CD14-positive monocyte (primary cell): ENCODE measurements at regions not wholly inside any gene's neighbourhood (a gene's known extent, or its start where the extent isn't known, plus 50 kb on each side); places are given as distances from the start of the nearest gene placed in this dataset.

Experiments
- DNase-seq, 3 donors: peaks; one replicate each; pipeline ENCODE4 v3.0.0-alpha.2; 2011 to 2022
- H2AFZ ChIP-seq: 2 replicates; pipeline ENCODE4 v1.6.0; 2012; ENCODE audit warnings: mild to moderate bottlenecking, low read depth, low read length, inconsistent platforms; ENCODE audit not compliant: insufficient read depth, poor library complexity, severe bottlenecking
- H3K27ac ChIP-seq, 2 donors: 1 replicate in 1 of 2; 2 replicates in 1 of 2; pipeline ENCODE4 v1.5.1; 2012 to 2013; ENCODE audit warnings: low read length in 2 of 2, control low read depth in 1 of 2, inconsistent platforms in 1 of 2, low read depth in 1 of 2, mild to moderate bottlenecking in 1 of 2
- H3K27me3 ChIP-seq, 2 donors: one replicate each; pipeline versions ENCODE4 v1.6.0 to v1.6.1; 2011 to 2013; ENCODE audit warnings: low read length in 2 of 2; ENCODE audit not compliant: control insufficient read depth in 2 of 2, insufficient read depth in 2 of 2
- H3K36me3 ChIP-seq, 2 donors: replicated peaks in 1 of 2; 1 replicate in 1 of 2; 2 replicates in 1 of 2; pipeline versions ENCODE4 v1.5.1 to v1.6.1; 2012 to 2013; ENCODE audit warnings: low read length in 2 of 2, control low read depth in 1 of 2, inconsistent platforms in 1 of 2, mild to moderate bottlenecking in 1 of 2; ENCODE audit not compliant: insufficient read depth in 2 of 2, control insufficient read depth in 1 of 2
- H3K4me1 ChIP-seq, 2 donors: 1 replicate in 1 of 2; 2 replicates in 1 of 2; pipeline versions ENCODE4 v1.5.1 to v1.6.1; 2012 to 2013; ENCODE audit warnings: low read length in 2 of 2, control low read depth in 1 of 2, inconsistent platforms in 1 of 2, mild to moderate bottlenecking in 1 of 2, moderate library complexity in 1 of 2; ENCODE audit not compliant: insufficient read depth in 2 of 2, control insufficient read depth in 1 of 2
- H3K4me2 ChIP-seq: replicated peaks from 2 replicates; pipeline ENCODE3; 2012; ENCODE audit warnings: low read length, moderate library complexity, mild to moderate bottlenecking; ENCODE audit not compliant: poor library complexity, severe bottlenecking; ENCODE audit errors: extremely low read depth
- H3K4me3 ChIP-seq, 3 experiments: fragments of 200-600 bp in 1 of 3; sonication (generic) in 1 of 3; replicated peaks in 1 of 3; 1 replicate in 2 of 3; 2 replicates in 1 of 3; pipeline ENCODE4 v1.5.1; 2011 to 2013; ENCODE audit warnings: low read length in 3 of 3, mild to moderate bottlenecking in 3 of 3, control low read depth in 2 of 3, low read depth in 2 of 3, inconsistent platforms in 1 of 3, moderate library complexity in 1 of 3
- H3K79me2 ChIP-seq: 2 replicates; pipeline ENCODE4 v1.6.0; 2012; ENCODE audit warnings: mild to moderate bottlenecking, control low read depth, inconsistent platforms, low read length, moderate library complexity; ENCODE audit not compliant: insufficient read depth
- H3K9ac ChIP-seq: 2 replicates; pipeline ENCODE4 v1.6.0; 2017; ENCODE audit warnings: low read length, mild to moderate bottlenecking; ENCODE audit not compliant: insufficient read depth, poor library complexity, severe bottlenecking
- H3K9me3 ChIP-seq, 2 donors: replicated peaks in 1 of 2; 1 replicate in 1 of 2; 2 replicates in 1 of 2; pipeline versions ENCODE4 v1.5.1 to v1.6.1; 2012 to 2013; ENCODE audit warnings: low read length in 2 of 2, control low read depth in 1 of 2; ENCODE audit not compliant: control insufficient read depth in 1 of 2, insufficient read depth in 1 of 2
- H4K20me1 ChIP-seq: 2 replicates; pipeline ENCODE4 v1.6.0; 2012; ENCODE audit warnings: mild to moderate bottlenecking, low read length, control low read depth, moderate library complexity; ENCODE audit not compliant: insufficient read depth
- H3K27ac Mint-ChIP-seq, 7 donors: one replicate each; pipeline ENCODE4 v1.8.0; 2020; ENCODE audit warnings: mild to moderate bottlenecking in 7 of 7, mixed read lengths in 7 of 7, moderate library complexity in 6 of 7, inconsistent platforms in 2 of 7
- H3K27me3 Mint-ChIP-seq, 3 donors: one replicate each; pipeline ENCODE4 v1.8.0; 2021 to 2022; ENCODE audit warnings: low read depth in 3 of 3, mild to moderate bottlenecking in 3 of 3, mixed read lengths in 3 of 3, moderate library complexity in 3 of 3, inconsistent platforms in 1 of 3
- H3K36me3 Mint-ChIP-seq, 2 donors: one replicate each; pipeline ENCODE4 v1.8.0; 2020; ENCODE audit warnings: mixed read lengths in 2 of 2, inconsistent platforms in 1 of 2, mild to moderate bottlenecking in 1 of 2
- H3K4me1 Mint-ChIP-seq: one replicate; pipeline ENCODE4 v1.8.0; 2020; ENCODE audit warnings: mild to moderate bottlenecking, mixed read lengths
- H3K4me3 Mint-ChIP-seq, 2 donors: one replicate each; pipeline ENCODE4 v1.8.0; 2020; ENCODE audit warnings: mild to moderate bottlenecking in 2 of 2, mixed read lengths in 2 of 2, moderate library complexity in 1 of 2
- H3K9me3 Mint-ChIP-seq, 7 donors: one replicate each; pipeline ENCODE4 v1.8.0; 2020 to 2022; ENCODE audit warnings: mixed read lengths in 7 of 7, mild to moderate bottlenecking in 6 of 7, moderate library complexity in 6 of 7, inconsistent platforms in 2 of 7
- WGBS: methylation state at CpG from one replicate; pipeline ENCODE4 v1.1.5; 2013; ENCODE audit warnings: missing lambda C conversion rate; ENCODE audit not compliant: insufficient coverage; 5-methylcytosine and 5-hydroxymethylcytosine counted together
- intact Hi-C, 2 donors: fragments of 100-400 bp; cut with micrococcal nuclease; formaldehyde crosslinking; loops; one replicate each; pipeline versions ENCODE4 v1.15.0 to v1.15.1; 2023
- TF ChIP-seq, protein P1 (sequence below): fragments of 200-600 bp; IDR thresholded peaks from one replicate; pipeline ENCODE4 v1.8.0; 2022; ENCODE audit warnings: antibody characterized with exemption, mild to moderate bottlenecking

DNA sequence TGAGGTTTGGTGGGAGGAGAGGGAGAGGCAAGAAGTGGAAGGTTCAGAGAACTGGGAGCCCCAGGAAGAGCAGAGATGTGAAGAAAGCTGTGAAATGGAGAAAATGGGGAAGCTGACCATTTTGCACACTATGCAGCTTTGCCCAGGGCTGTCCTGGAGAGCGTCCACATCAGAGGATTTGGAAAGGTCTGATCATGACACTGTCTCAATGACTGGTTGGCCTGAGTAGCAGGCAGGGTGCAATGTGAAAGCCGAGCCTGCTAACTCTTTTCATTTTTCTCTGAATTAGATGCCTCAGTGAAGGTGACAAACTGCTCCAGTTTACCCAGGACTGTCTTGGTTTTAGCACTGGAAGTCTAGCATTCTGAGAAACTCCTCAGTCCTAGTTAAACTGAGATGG is 330.1 kb upstream of the RPS6KA3 start:
- Mint-ChIP-seq H3K4me3 (no peak overlapping the region), H3K36me3 (no peaks in the 10 kb centered on the region), H3K27me3 (peaks cover 0 to 2% (median 0%) of the 10 kb centered on the region in 3 donors), H3K4me1 (no peaks in the 10 kb centered on the region), H3K9me3 (peaks cover 0 to 4% (median 0%) of the 10 kb centered on the region in 7 donors), H3K27ac (no peak overlapping the region)
- no peaks in the 10 kb centered on the region for H3K36me3 ChIP-seq
- H3K27ac ChIP-seq, result no peak overlapping the region
- 63% methylated on average over 1 of the region's 2 CpGs for WGBS
- H3K4me1 ChIP-seq, result no peaks in the 10 kb centered on the region
- H3K27me3 ChIP-seq, result no peaks in the 10 kb centered on the region
- no peaks in the 10 kb centered on the region for H3K9me3 ChIP-seq
- intact Hi-C loops, result no loop called here
- H3K4me2 ChIP-seq, result no peak overlapping the region
- no peaks in the 10 kb centered on the region for H3K79me2 ChIP-seq
- no peak overlapping the region for H2AFZ ChIP-seq
- H3K4me3 ChIP-seq, result no peak overlapping the region
- TF ChIP-seq, protein P1, sequence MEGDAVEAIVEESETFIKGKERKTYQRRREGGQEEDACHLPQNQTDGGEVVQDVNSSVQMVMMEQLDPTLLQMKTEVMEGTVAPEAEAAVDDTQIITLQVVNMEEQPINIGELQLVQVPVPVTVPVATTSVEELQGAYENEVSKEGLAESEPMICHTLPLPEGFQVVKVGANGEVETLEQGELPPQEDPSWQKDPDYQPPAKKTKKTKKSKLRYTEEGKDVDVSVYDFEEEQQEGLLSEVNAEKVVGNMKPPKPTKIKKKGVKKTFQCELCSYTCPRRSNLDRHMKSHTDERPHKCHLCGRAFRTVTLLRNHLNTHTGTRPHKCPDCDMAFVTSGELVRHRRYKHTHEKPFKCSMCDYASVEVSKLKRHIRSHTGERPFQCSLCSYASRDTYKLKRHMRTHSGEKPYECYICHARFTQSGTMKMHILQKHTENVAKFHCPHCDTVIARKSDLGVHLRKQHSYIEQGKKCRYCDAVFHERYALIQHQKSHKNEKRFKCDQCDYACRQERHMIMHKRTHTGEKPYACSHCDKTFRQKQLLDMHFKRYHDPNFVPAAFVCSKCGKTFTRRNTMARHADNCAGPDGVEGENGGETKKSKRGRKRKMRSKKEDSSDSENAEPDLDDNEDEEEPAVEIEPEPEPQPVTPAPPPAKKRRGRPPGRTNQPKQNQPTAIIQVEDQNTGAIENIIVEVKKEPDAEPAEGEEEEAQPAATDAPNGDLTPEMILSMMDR, result no peak
- DNase-seq, result no peak
- H4K20me1 ChIP-seq, result no peaks in the 10 kb centered on the region
- H3K9ac ChIP-seq, result no peak overlapping the region

DNA sequence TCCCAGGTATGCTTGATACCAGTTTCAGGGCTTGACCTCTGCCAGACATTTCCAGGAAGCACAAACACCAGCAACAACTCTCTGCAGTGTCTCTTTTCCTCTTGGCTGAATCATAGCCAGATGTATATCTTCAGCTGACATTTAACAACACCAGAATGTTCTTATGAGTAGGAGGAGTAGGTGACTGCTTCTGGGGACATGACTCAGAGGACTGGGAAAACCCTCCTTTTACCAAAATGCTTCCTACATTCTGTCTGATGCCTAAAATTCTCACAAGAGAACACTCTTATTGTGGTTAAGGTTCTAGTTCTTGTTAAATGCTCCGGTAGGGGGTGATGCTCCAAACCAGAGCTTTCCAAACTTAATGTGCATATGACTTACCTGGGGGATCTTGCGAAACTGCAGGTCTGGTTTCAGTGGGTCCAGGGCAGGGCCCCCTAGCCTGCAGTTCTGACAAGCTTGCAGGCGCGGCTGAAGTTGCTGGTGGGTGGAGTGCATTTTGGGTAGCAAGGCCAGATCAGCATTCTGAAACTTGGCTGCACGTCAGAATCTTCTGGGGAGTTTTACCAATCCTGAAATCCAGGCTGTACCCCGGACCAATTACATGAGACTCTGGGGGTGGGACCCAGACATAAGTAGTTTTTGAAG is 329.3 kb upstream of the RPS6KA3 start:
- H3K36me3 Mint-ChIP-seq, result no peaks in the 10 kb centered on the region

More for the DNA sequence above, 329.3 kb upstream of the RPS6KA3 start:
- H3K9me3 Mint-ChIP-seq, result peaks cover 0 to 4% (median 0%) of the 10 kb centered on the region in 7 donors
- no peaks in the 10 kb centered on the region for H3K27me3 ChIP-seq
- no CpG with 5 or more reads among the region's 6 CpGs for WGBS
- H3K79me2 ChIP-seq, result no peaks in the 10 kb centered on the region
- H3K27ac Mint-ChIP-seq, result no peak overlapping the region
- H3K4me1 Mint-ChIP-seq, result no peaks in the 10 kb centered on the region
- TF ChIP-seq, protein P1, result no peak
- H3K36me3 ChIP-seq, result no peaks in the 10 kb centered on the region
- no peak overlapping the region for H3K9ac ChIP-seq
- H3K27ac ChIP-seq, result no peak overlapping the region
- H3K4me1 ChIP-seq, result no peaks in the 10 kb centered on the region
- H4K20me1 ChIP-seq, result no peaks in the 10 kb centered on the region
- H3K4me2 ChIP-seq, result no peak overlapping the region
- no peak overlapping the region for H3K4me3 ChIP-seq
- peaks cover 0 to 2% (median 0%) of the 10 kb centered on the region in 3 donors for H3K27me3 Mint-ChIP-seq
- DNase-seq, result no peak
- intact Hi-C loops, result no loop called here
- no peak overlapping the region for H2AFZ ChIP-seq
- H3K4me3 Mint-ChIP-seq, result no peak overlapping the region
- H3K9me3 ChIP-seq, result no peaks in the 10 kb centered on the region
